HepG2 (cell line): ENCODE measurements at regions not wholly inside any gene's neighbourhood (a gene's known extent, or its start where the extent isn't known, plus 50 kb on each side); places are given as distances from the start of the nearest gene placed in this dataset.

Experiments
- ATAC-seq: fragments of 200-7000 bp; cut with Tn5 transposase; 3 replicates; pipeline ENCODE4 v1.9.1; 2020; ENCODE audit warnings: mild to moderate bottlenecking, moderate library complexity
- BruUV-seq: library from RNA; stranded (reverse); fragments of 400-500 nt; replicated peaks from 2 replicates; lab custom pipeline; 2021; lab: Mats Ljungman, UMichigan
- CTCF ChIA-PET: fragments of 300-600 bp; formaldehyde crosslinking; extraction: SDS; loops from one replicate; lab custom pipeline; 2021; ENCODE audit warnings: low total read pairs, inconsistent platforms, low intra/inter-chr PET ratio; lab: Yijun Ruan, JAX
- POLR2A ChIA-PET: fragments of 350-600 bp; sonication (Branson Sonifier 250); formaldehyde crosslinking; loops from one replicate; lab custom pipeline; 2020; ENCODE audit warnings: antibody characterized with exemption, inconsistent platforms; lab: Yijun Ruan, JAX
- DNase-seq: peaks from one replicate; pipeline ENCODE4 v3.0.0-alpha.2; 2015; ENCODE audit warnings: low spot score
- FAIRE-seq: peaks from 3 replicates; lab custom pipeline; 2011; peaks lifted over from hg19 to GRCh38; lab: Jason Lieb, UNC
- H2AFZ ChIP-seq: one replicate; pipeline ENCODE4 v1.6.1; 2011; ENCODE audit warnings: low read length, inconsistent platforms
- H3K27ac ChIP-seq: fragments of 300-600 bp; 3 replicates; pipeline ENCODE4 v1.8.0; 2011; ENCODE audit warnings: mixed run types, mild to moderate bottlenecking, mixed read lengths, low read length, inconsistent platforms; ENCODE audit not compliant: insufficient read depth; ENCODE audit errors: extremely low read length
- H3K27me3 ChIP-seq, 2 experiments: fragments of 200-600 bp in 1 of 2; 2 replicates in 1 of 2; 3 replicates in 1 of 2; pipeline versions ENCODE4 v1.6.0 to v1.8.0; 2011; ENCODE audit warnings: low read length in 2 of 2, mild to moderate bottlenecking in 2 of 2, moderate library complexity in 2 of 2, inconsistent platforms in 1 of 2; ENCODE audit not compliant: insufficient read depth in 2 of 2, control insufficient read depth in 1 of 2
- H3K36me3 ChIP-seq, 2 experiments: fragments of 200-600 bp in 1 of 2; replicated peaks in 1 of 2; 2 replicates in 1 of 2; 3 replicates in 1 of 2; pipeline versions ENCODE4 v1.5.1 to v1.8.0; 2011; ENCODE audit warnings: low read length in 2 of 2, inconsistent platforms in 1 of 2; ENCODE audit not compliant: insufficient read depth in 2 of 2, control insufficient read depth in 1 of 2
- H3K4me1 ChIP-seq: 2 replicates; pipeline ENCODE4 v1.5.1; 2012; ENCODE audit warnings: low read length, inconsistent platforms; ENCODE audit not compliant: insufficient read depth
- H3K4me2 ChIP-seq: 2 replicates; pipeline ENCODE4 v1.6.0; 2011; ENCODE audit warnings: low read depth, low read length, inconsistent platforms
- H3K4me3 ChIP-seq, 3 experiments: fragments of 200-600 bp in 1 of 3; sonication (generic), shearing (Covaris generic) in 1 of 3; replicated peaks in 1 of 3; 2 replicates each; pipeline ENCODE4 v1.5.1; 2011 to 2016; ENCODE audit warnings: low read length in 3 of 3, inconsistent platforms in 2 of 3, low read depth in 2 of 3, mild to moderate bottlenecking in 2 of 3, control low read depth in 1 of 3, mixed read lengths in 1 of 3; ENCODE audit not compliant: insufficient read depth in 1 of 3
- H3K79me2 ChIP-seq: one replicate; pipeline ENCODE4 v1.6.1; 2011; ENCODE audit warnings: low read length, inconsistent platforms; ENCODE audit not compliant: insufficient read depth
- H3K9ac ChIP-seq: 2 replicates; pipeline ENCODE4 v1.6.0; 2011; ENCODE audit warnings: mild to moderate bottlenecking, low read depth, low read length, inconsistent platforms; ENCODE audit not compliant: insufficient read depth
- H3K9me3 ChIP-seq: 2 replicates; pipeline ENCODE4 v1.5.1; 2012; ENCODE audit warnings: mild to moderate bottlenecking, low read length
- H4K20me1 ChIP-seq: 2 replicates; pipeline ENCODE4 v1.6.0; 2011; ENCODE audit warnings: inconsistent platforms, mild to moderate bottlenecking, low read length, moderate library complexity; ENCODE audit not compliant: insufficient read depth
- BCLAF1 ChIP-seq: fragments of 450-650 bp; IDR thresholded peaks from 2 replicates; pipeline ENCODE4 v1.6.1; 2017; ENCODE audit warnings: mild to moderate bottlenecking
- HINFP ChIP-seq: sonication (generic); formaldehyde crosslinking; IDR thresholded peaks from 2 replicates; pipeline ENCODE4 v1.4.0; 2020; ENCODE audit warnings: low read depth, mild to moderate bottlenecking, missing genetic modification reagents
- KAT8 ChIP-seq: IDR thresholded peaks from 2 replicates; pipeline ENCODE4 v1.6.1; 2016; ENCODE audit warnings: missing genetic modification reagents, missing compliant biosample characterization
- NR2F1 ChIP-seq, 2 experiments: fragments of 450-650 bp in 1 of 2; formaldehyde crosslinking in 1 of 2; IDR thresholded peaks; 2 replicates each; pipeline versions ENCODE4 v1.5.0 to v1.6.1; 2016 to 2020; ENCODE audit warnings: mild to moderate bottlenecking in 1 of 2, missing compliant biosample characterization in 1 of 2, missing genetic modification reagents in 1 of 2, moderate library complexity in 1 of 2
- ZBED4 ChIP-seq: sonication (generic); formaldehyde crosslinking; IDR thresholded peaks from 2 replicates; pipeline ENCODE4 v1.4.0; 2020; ENCODE audit warnings: missing genetic modification reagents, borderline replicate concordance
- ZC3H13 ChIP-seq: sonication (generic); formaldehyde crosslinking; IDR thresholded peaks from 2 replicates; pipeline ENCODE4 v1.8.1; 2023; ENCODE audit warnings: mild to moderate bottlenecking, missing genetic modification reagents, moderate library complexity
- ZMAT3 ChIP-seq: sonication (generic); formaldehyde crosslinking; conservative IDR thresholded peaks from 2 replicates; pipeline ENCODE4 v1.7.0; 2021; ENCODE audit warnings: missing genetic modification reagents
- ZNF367 ChIP-seq: sonication (generic); formaldehyde crosslinking; IDR thresholded peaks from 2 replicates; pipeline ENCODE4 v1.4.0; 2020; ENCODE audit warnings: missing genetic modification reagents, borderline replicate concordance
- ZNF616 ChIP-seq: sonication (generic); formaldehyde crosslinking; IDR thresholded peaks from 2 replicates; pipeline ENCODE4 v1.5.0; 2020; ENCODE audit warnings: low read depth, mild to moderate bottlenecking, missing genetic modification reagents
- ZNF761 ChIP-seq: sonication (generic); formaldehyde crosslinking; conservative IDR thresholded peaks from 2 replicates; pipeline ENCODE4 v1.4.0; 2020; ENCODE audit warnings: mild to moderate bottlenecking, missing genetic modification reagents
- WGBS: methylation state at CpG from one replicate; pipeline ENCODE4 v1.1.6; 2017; ENCODE audit warnings: low lambda C conversion rate; 5-methylcytosine and 5-hydroxymethylcytosine counted together
- in situ Hi-C: cut with HindIII; loops from 2 replicates; pipeline ENCODE4 v1.10.0; 2017; ENCODE audit warnings: low pct_unique_long_range_greater_than_20kb; ENCODE audit not compliant: extremely low pct_ligation_motif_present
- intact Hi-C: fragments of 100-400 bp; cut with micrococcal nuclease; formaldehyde crosslinking; loops from one replicate; pipeline ENCODE4 v1.10.0; 2022; ENCODE audit not compliant: unreplicated experiment

- ATAC-seq (no peak), DNase-seq (no peak), FAIRE-seq (no peak)
- Histone ChIP-seq H3K36me3 (no peaks in the 10 kb centered on the region), H3K27ac (no peak overlapping the region), H3K4me2 (no peak overlapping the region), H3K4me1 (no peaks in the 10 kb centered on the region), H3K4me3 (no peak overlapping the region), H3K9me3 (no peaks in the 10 kb centered on the region), H3K27me3 (no peaks in the 10 kb centered on the region), H2AFZ (no peak overlapping the region), H3K9ac (no peak overlapping the region), H3K79me2 (no peaks in the 10 kb centered on the region), H4K20me1 (no peaks in the 10 kb centered on the region)
- in situ Hi-C loops (no loop called here), intact Hi-C loops (no loop called here)
- TF ChIP-seq ZBED4 (no peak), KAT8 (no peak), ZC3H13 (CRISPR knock-in tag) (no peak), ZMAT3 (CRISPR knock-in tag) (no peak), BCLAF1 (no peak), HINFP (no peak), NR2F1 (CRISPR knock-in tag; IDR thresholded peaks at IDR 0.05) (no peak), ZNF367 (CRISPR knock-in tag) (no peak), ZNF761 (CRISPR knock-in tag) (no peak), ZNF616 (CRISPR knock-in tag) (no peak)
- 17% methylated on average over 11 of the region's 11 CpGs for WGBS
- no TSS peak for BruUV-seq
- CTCF ChIA-PET, result no interaction called here
- POLR2A ChIA-PET, result no interaction called here
These were observed 101.2 kb downstream of the PLK2 start for GRCh38 chr5:58358501-58359178.
